H1 (cell line): ENCODE measurements at regions not wholly inside any gene's neighbourhood (a gene's known extent, or its start where the extent isn't known, plus 50 kb on each side); places are given as distances from the start of the nearest gene placed in this dataset.

Source experiments
- BCL11A ChIP-seq, 2 experiments: IDR thresholded peaks; one replicate each; pipeline ENCODE4 v1.6.1; 2011; ENCODE audit warnings: low read depth in 2 of 2, low read length in 2 of 2, mild to moderate bottlenecking in 2 of 2
- FOSL1 ChIP-seq: IDR thresholded peaks from 2 replicates; pipeline ENCODE4 v1.6.1; 2011; ENCODE audit warnings: mild to moderate bottlenecking, low read depth, low read length, moderate library complexity; ENCODE audit not compliant: insufficient read depth
- GTF2F1 ChIP-seq: IDR thresholded peaks from 2 replicates; pipeline ENCODE4 v1.6.1; 2012; ENCODE audit warnings: low read depth, low read length, improper control_type of control experiment, borderline replicate concordance
- RAD21 ChIP-seq, 2 experiments: IDR thresholded peaks in 1 of 2; conservative IDR thresholded peaks in 1 of 2; 2 replicates each; pipeline ENCODE4 v1.6.1; 2011; ENCODE audit warnings: low read depth in 2 of 2, low read length in 2 of 2, improper control_type of control experiment in 1 of 2, inconsistent platforms in 1 of 2, mild to moderate bottlenecking in 1 of 2, moderate library complexity in 1 of 2
- SIN3A ChIP-seq, 2 experiments: IDR thresholded peaks in 1 of 2; conservative IDR thresholded peaks in 1 of 2; 2 replicates each; pipeline ENCODE4 v1.6.1; 2011 to 2012; ENCODE audit warnings: low read length in 2 of 2, improper control_type of control experiment in 1 of 2, low read depth in 1 of 2, mild to moderate bottlenecking in 1 of 2
- TF ChIP-seq, protein P1 (sequence below): IDR thresholded peaks from 2 replicates; pipeline ENCODE4 v1.6.1; 2011; ENCODE audit warnings: low read length, improper control_type of control experiment

DNA sequence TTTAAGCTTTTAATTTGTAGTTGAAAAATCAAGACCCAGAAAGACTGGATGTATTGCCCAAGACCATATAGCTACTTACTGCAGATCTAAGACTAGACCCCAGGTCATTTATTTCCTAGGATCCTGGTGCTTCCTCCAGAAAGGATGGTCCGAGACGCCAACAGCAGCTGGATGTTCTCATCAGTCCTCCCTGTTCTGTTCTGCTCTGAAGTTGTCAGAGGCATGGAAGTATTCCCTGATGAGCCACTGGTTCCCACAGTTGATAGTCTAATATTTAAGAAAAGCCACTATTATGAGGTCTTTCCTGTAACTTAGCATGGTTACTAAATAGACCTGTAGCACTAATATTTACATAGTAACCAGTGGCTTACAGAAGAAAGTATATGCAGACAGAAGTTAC lies 393.5 kb downstream of the MTX2 start (continued):
- TF ChIP-seq BCL11A (IDR thresholded peaks at IDR 0.05; ENCODE audit: low read depth in 2 of 2, low read length in 2 of 2) (no peak), GTF2F1 (no peak), FOSL1 (no peak), SIN3A (conservative IDR thresholded peaks at IDR 0.05 in 1 of 2, IDR thresholded peaks at IDR 0.05 in 1 of 2; ENCODE audit: low read depth in 1 of 2, low read length in 2 of 2) (no peak), RAD21 (IDR thresholded peaks at IDR 0.05 in 1 of 2, conservative IDR thresholded peaks at IDR 0.05 in 1 of 2; ENCODE audit: low read depth in 2 of 2, low read length in 2 of 2) (no peak)
- TF ChIP-seq, protein P1, sequence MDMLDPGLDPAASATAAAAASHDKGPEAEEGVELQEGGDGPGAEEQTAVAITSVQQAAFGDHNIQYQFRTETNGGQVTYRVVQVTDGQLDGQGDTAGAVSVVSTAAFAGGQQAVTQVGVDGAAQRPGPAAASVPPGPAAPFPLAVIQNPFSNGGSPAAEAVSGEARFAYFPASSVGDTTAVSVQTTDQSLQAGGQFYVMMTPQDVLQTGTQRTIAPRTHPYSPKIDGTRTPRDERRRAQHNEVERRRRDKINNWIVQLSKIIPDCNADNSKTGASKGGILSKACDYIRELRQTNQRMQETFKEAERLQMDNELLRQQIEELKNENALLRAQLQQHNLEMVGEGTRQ: no peak
- TF ChIP-seq, all 59 proteins: peak for 0
